ENCODE measurements at regions not wholly inside any gene's neighbourhood (a gene's known extent, or its start where the extent isn't known, plus 50 kb on each side); places are given as distances from the start of the nearest gene placed in this dataset.
A peak's percentile ranks its signal among the peaks of the same experiment; 100 is the strongest.
"Not testable (repeated sequence)": the region's sequence is repeated elsewhere in the genome, so short reads cannot be mapped to it uniquely, and the experiment has no call there.

DNA sequence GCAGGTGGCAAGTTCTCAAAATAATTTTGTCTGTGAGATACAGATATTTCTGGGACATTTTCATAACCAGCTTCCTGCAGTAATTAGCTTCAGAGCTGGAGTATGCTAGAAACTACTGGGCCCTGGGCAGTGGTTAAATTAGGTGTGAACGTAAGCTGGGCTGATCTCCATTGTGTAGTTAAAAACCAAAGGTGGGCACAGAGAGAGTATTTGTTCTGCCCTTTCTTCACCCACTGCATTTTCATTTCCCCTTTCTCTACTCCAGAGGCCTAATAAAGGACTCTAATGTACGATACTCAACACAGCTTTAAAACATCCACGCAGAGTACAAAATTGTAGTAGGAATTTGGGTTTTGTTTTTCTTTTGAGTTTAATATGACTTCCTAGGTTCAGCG lies 252.7 kb downstream of the SPRY1 start:
- no peak for DNase-seq

DNA sequence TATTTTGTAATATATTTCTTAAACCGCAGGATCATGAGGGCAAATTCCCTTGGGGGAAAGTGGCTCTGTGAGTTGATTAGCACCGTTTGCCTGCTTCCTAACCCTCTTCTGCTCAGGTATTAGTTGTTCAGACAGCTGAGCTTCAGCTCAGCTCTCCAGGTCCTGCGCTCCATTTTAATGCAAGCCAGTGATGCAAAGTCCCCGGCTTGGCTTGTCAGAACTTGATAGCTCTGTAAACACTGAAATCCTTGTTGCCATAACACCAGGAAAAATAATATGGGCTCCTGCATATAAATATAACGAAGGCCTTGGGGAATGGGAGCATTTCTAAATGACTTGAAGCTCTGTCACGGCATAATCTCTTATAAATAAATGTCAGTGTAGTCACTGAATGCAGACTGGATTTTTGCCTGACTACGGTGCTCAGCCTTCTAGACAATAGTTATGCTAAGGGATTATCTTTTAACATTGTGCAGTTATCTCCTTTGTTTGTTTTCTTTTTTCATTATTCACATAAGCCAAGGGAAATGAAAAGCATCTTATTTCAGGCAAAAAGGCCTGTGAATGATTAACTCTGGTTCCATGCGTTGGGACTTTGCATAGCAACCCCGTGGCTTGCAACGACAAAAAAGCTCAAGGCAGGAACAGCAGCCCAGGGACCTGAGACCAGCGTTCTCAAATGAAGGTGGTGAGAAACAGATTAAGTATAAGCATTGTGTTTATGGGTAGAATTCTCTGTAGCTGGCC lies 253.2 kb downstream of the SPRY1 start:
- DNase-seq: no peak

DNA sequence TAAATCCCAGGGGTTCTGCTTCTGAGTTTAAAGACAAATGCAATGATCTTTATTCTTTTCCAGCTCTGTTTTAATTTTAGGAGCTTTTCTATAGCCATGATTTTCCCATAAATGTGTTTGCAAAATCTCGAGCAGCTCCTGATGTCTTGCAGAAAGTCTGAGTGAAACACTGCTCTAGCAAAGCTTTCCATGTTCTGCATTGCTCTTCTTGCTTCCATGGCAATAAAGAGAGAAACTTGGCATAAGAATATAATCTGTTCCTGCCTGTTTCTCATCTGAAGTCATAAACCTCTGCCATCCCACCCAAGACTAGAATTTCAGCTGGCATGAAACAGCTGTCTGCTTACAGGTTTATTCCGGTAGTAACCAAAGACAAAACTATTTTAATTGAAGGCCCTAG lies 254.5 kb downstream of the SPRY1 start:
- no peak for DNase-seq

DNA sequence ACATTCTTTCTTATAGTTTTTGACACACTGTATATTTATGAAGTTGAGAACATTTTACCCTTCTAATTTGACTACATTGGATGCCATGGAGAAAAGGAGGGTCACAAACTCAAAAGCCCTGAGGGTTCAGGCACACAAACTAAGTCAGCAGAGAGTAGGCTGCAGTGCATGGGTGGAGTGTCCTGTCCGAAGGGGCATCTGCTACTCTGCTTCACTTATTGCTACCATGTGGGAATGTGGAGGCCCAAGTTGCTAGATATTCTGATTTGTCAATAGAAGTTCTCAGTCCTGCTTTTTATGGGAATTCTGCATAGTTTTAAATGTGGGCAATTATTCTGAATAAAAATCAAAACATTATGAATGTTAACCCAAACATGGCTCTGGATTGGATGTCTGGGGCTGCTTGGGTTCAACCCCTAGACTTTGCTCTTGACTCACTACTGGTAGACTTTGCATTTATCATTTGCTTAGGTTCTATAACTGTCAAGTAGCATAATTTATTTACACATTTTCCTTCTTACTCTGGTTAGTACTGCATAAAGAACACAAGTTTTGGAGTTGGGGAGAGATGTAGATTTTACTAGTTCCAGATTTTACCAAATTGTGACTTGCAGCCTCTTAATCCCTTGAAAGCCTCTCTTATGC lies 255.1 kb downstream of the SPRY1 start:
- no peak for DNase-seq

DNA sequence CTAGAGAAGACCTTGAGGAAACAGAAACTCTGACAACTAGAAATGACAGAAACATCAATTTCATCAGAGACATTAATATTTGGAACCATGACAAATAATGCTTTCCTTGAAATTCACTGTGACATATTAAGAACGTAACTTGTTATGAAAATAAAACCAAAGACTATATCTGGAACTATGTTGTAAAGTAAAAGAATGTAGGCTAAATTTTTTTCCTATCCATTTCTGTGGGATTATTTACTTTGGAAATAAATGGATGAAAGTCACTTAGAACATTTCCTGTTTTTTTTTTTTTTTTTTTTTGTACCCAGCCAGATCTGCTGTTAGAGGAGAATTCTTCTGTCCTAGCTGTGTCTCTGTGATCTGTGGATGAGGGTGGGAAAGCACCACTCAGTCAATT lies 255.9 kb downstream of the SPRY1 start:
- DNase-seq: no peak

DNA sequence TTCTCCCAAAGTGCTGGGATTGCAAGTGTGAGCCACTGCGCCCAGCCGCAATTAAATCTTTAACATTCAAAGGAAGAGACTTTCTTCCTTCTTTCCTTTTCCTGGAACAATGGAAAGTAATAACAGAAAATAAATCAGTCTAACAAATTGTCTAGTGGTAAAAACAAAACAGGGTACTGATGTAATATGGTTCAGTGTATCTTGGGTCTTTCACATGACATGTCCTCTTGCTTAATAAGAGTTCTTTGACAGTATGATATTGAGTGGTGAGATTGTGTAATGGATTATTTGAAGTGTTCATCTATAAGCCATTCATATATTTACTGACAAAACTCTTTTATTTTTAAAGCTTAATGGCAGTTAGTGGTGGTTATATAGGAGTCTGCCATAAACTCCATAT lies 256.6 kb downstream of the SPRY1 start:
- no peak for DNase-seq

DNA sequence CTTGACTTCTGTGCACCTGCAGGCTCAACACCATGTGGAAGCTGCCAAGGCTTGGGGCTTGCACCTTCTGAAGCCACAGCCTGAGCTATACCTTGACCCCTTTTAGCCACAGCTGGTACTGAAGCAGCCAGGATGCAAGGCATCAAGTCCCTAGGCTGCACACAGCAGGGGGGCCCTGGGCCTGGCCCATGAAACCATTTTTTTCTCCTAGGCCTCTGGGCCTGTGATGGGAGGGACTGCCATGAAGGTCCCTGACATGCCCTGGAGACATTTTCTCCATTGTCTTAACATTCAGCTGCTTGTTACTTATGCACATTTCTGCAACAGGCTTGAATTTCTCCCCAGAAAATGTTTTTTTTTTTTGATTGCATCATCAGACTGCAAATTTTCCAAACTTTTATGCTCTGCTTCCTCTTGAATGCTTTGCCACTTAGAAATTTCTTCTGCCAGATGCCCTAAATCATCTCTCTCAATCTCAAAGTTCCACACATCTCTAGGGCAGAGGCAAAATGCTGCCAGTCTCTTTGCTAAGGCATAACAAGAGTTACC lies 260.2 kb downstream of the SPRY1 start:
- DNase-seq: not testable (repeated sequence)

DNA sequence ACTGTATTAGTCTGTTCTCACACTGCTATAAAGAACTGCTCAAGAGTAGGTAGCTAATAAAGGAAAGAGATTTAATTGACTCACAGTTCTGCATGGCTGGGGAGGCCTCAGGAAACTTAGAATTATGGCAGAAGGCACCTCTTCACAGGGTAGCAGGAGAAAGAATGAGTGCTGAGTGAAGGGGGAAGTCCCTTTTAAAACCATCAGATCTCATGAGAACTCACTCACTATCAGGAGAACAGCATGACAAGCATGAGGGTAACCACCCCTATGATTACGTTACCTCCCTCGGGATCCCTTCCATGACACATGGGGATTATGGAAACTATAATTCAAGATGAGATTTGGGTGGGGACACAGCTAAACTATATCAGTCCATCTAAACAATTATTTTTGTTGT lies 261.0 kb downstream of the SPRY1 start:
- not testable (repeated sequence) for DNase-seq

DNA sequence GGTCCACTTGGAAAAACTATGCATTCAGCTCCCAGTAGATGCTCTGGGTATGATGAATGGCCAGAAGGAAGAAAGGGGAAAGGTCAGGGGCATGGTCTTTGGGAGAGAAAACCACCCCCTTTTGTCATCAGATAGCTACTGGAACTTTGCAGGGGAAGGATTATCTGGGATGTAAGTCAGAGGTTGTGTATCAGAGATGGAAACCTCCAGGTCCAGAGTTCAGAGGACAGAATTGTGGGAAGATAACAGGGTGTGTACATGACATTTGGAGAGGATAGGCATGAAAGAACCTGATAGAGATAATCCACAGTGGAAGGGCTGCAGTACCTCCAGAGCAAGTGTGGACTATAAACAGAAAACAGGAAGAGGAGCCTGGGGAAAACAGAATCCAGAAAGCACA lies 262.7 kb downstream of the SPRY1 start:
- DNase-seq: no peak

DNA sequence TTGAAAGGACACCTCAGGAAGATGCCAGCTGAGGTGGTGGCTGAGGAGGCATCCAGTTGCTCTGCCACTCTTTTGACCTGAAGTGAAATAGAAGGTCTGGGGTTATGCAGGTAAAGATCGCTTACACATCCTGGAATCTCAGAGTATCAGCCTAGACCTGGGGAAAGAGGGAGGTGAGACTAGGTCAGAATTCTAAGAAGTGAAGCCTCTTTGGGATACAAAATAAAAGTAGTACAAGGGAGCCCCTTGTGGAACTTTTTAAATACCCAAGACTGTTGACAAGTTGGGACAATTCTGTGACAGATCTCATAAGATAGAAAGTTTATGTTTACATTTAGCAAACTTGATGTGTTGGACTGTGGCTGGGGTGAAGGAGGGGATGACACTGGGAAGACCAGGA lies 263.1 kb downstream of the SPRY1 start:
- DNase-seq: no peak

DNA sequence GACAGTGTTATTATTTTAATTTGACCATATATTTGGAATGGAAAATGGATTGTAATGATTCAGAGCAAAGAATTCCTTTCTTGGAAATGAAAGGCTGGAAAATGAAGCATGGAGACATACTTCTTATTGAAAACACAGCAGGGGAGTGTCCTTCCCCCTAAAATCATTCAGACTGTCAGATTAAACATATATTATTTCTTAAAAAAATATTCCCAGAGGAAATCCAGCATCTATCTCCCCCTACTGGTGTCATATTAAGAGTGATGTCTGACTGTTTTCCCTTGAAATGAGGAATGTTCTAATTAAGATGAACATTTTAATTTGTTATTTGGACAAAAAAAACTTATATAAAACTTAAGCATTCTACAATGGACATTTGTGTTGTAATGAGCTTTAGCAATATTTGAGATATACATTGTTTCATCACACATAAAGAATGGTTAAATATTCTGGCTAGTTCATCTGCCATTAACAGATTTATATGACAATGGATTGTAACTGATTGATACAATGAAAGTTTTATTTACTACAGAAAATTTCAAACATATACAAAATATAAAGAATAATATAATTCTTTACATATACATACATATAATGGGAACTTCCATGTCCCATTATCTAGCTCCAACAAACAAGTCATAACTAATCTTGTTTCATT lies 264.6 kb downstream of the SPRY1 start:
- no peak for DNase-seq

DNA sequence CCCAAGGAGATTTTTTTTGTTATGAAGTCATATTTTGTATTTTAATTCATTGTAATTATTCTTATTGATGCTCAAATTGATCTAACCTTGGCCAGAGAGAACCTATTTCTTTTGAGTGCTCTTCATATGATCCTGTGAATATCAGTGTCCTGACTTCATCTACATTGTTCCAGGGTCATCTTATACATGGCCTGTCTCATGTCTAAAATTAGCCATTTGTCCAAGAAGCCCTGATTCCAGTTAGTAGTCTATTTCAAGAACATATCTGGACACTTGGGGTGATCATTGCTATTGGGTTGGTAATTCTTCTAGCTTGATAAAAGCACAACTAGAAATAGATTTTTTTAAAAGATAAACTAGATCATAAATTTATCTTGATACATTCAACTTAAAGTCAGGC lies 266.2 kb downstream of the SPRY1 start:
- no peak for DNase-seq

DNA sequence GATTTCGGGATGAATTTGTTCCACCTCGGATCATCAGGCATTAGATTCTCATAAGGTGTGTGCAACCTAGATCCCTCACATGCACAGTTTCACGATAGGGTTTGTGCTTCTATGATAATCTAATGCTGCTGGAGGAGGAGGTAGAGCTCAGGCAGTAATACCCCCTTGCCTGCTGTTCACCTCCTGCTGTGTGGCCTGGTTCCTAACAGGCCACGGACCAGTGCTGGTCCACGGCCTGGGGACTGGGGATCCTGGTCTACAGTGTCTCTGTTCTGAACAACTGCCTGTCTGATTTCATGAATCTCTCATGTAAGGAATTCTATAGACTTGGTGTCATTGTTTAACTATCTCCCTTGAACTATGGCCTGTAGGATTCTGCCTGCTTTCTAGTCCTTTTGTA lies 269.9 kb downstream of the SPRY1 start:
- no peak for DNase-seq

DNA sequence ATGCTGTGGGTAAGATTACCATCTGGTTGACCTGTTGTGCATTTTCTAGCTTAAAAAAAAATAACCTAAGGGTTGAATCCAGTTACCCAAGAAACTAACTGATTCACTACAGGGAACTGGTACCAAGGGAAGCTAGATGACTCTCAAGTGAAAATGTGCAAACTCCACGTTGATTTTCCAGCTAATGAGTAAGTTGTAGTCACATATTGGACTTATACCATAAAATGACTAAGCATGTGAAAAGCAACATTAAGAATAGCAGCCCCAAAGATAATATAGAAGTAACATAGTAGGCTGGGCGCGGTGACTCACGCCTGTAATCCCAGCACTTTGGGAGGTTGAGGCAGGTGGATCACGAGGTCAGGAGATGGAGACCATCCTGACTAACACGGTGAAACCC lies 270.9 kb downstream of the SPRY1 start:
- no peak for DNase-seq

DNA sequence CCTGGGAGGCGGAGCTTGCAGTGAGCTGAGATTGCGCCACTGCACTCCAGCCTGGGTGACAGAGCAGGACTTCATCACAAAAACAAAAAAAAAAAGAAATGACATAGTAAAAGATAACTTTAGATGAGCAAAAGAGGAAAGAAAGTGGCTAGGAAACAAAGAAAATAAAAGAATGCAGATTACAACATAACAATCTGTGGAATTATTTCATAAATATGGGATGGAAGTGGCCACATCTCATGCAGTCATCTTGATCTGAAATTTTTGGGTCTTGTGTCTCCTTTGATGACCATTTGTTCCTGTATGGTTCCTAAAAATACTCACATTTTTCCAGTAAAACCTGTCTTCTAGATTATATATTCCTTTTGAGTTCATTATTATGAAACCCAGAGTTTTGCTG lies 271.4 kb downstream of the SPRY1 start:
- no peak for DNase-seq

DNA sequence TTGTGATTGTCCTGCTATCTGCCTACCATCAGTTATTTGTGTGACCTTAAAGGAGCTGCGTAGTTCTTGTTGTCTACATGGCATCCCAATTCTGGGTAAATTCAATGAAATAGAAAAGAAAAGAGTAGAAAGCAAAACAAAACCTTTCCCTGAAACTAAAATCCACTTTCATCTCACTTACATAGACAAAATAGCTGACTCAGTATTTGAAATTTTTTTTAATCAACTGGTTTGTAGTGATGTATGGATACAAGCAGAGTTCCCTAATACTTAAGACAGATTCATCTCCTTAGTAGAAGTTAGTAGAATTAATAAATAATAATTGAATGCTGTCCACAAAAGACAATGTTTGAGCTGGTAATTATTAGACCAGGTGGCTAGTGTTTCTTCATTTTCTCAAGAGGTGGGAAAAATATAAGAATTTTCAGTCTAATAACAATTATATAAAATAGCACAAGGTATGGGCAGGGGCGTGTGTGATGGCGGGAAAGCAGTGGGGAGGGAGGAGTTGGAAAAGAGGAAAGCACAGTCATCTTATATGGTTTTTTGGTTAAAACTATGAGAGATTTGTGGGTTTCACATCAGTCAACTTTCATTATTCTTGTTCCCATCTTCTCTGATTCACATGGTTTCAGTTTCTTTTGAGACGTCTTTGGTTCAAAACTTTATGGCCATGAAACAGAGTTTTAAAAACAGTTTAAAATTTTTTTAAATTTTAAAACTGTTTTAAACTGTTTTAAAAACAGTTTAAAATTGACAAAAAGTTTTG lies 275.2 kb downstream of the SPRY1 start:
- peak in 1 of 5 donors; percentile 64 for DNase-seq

DNA sequence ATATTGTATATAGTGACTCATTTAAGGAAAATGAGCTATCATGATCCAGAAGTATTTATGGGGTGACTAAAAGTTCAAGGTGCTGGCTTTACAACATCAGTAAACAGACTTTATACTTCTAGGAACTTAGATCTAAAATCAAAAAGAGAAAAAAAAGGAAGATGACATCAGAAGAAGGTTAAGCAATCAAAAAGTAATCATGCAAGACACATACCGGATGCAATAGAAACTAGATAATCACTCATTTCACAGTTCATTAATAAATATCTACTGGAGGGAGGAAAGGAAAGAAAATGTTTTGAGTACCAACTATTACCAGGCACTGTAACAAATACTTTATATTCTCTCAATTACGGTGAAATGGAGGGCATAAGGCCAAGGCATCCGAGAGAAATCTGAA lies 276.4 kb downstream of the SPRY1 start:
- DNase-seq: peak in 1 of 5 donors; percentile 36

DNA sequence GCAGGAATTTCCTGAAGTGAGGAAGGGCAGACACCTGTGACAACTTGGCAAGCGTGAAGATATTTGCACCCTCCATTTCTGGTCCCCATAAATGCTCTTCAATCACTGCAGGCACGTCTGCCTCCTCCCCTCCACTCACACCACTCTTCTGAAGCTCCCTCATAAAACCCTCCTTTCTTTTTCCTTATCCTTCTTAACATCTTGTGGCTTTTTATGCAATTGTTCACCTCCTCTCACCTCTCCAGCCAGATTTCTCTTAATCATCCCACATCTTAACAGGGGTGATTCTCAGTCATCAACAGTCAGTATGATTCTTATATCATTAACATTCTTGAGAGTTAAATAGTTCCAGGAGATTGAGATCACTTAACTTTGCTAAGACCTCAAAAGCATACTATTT lies 277.4 kb downstream of the SPRY1 start:
- DNase-seq: no peak

DNA sequence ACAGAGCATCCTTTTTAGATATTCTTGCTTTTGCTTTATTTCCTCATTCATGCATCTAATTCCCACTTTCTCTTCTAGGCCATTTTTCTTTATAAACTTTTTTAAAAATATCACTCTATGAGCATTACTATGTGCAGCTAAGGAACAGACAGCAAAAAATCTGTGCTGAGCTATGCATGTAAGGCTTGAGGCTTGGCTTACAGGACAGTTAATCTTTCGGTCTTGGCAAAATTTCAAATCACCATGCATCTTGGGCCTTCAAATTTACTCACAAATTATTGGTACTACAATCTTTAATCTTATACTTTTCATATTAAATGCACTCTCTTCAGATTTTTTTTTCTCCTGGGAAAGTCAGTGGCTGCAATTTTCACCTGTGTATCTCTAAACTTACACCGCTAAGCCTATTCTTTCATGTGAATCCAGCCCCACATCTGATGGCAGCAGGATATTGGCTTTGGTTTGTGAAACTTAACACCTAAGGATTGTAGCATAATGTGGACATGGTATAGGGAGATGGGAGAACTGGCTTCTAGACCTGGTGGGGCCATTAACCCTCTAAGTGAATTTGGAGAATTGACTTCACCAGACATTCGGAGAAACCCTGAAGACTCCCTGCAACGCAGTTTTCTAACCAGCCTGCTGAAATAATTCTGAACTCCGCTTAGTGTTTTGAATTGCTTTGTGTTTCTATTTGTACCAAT lies 278.3 kb downstream of the SPRY1 start:
- DNase-seq: no peak

DNA sequence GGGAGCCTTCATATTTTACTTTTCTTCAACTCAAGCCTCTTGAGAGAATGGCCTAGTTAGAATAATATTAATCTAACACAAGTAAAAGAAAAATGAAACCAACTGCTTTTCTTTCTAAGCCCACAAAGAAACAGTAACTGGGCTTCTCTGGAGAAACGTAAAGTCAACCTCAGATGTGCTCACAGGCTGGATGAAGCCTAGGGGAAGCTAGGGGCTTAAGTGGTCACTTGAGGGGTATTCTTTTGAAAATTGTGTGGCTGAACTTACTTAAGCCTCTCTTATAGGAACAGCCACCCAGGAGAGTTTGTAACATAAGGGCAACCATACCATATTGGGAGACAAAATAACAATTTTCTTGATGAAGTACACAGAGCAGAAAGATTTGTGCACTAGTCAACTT lies 279.0 kb downstream of the SPRY1 start:
- DNase-seq: no peak

DNA sequence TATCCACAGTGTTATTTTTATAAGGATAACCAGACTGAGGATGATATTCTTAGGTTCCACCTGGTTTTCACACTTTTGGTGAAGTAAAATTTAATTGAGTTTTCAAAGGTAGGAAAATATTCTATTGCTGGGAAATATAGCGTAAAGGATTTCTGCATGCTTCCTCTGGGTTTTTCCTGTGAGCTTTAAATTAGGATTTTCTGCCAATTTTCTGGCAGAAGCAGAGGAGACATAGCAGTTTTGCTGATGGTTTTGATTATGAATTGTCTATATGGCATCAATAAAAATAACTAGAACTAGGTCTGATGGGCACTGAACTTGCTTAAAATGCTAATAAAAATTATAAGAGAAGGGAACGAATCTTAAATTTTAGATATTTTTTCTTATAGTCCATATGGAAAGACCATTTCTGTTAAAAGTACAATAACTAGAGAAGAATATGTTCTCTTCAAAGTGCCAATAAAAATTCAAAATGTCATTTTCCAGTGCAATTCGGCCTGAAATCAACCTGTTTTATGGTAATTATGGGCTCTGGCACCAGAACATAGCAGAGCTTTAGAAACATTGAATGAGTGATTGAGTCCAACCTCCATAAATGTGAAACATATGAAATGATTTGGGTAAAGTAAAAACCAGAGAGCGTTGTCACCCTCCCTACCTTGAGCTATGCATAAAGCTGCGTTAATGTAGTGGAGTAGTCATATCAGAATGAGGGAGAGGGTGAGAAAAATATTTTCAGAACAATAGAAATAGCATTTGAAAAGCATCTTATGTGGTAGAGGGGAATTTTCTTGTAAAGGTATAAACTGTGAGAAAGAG lies 279.7 kb downstream of the SPRY1 start:
- no peak for DNase-seq

DNA sequence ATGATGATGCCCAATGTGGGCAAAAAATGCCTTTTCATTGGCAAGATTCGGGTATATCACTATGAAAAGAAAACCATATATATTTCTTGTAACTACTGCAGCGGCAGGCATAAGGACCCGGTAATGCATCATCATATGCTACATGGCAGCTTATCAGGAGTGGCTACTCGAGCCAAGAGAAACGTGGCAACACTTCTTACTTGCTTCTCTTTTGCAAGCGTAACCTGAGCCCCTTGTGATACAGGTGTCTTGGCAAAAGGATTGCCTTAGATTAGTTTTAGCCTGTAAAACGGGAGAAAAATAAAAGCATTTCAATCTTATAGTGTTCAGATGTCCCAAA lies 280.3 kb downstream of the SPRY1 start:
- DNase-seq: no peak
